GM21526 (cell line): ENCODE measurements at regions not wholly inside any gene's neighbourhood (a gene's known extent, or its start where the extent isn't known, plus 50 kb on each side); places are given as distances from the start of the nearest gene placed in this dataset.

Experiments used
- ATAC-seq: cut with Tn5 transposase; IDR thresholded peaks from one replicate; pipeline ENCODE4 v1.9.1; 2021; ENCODE audit warnings: moderate library complexity; ENCODE audit not compliant: unreplicated experiment, low FRiP score

DNA sequence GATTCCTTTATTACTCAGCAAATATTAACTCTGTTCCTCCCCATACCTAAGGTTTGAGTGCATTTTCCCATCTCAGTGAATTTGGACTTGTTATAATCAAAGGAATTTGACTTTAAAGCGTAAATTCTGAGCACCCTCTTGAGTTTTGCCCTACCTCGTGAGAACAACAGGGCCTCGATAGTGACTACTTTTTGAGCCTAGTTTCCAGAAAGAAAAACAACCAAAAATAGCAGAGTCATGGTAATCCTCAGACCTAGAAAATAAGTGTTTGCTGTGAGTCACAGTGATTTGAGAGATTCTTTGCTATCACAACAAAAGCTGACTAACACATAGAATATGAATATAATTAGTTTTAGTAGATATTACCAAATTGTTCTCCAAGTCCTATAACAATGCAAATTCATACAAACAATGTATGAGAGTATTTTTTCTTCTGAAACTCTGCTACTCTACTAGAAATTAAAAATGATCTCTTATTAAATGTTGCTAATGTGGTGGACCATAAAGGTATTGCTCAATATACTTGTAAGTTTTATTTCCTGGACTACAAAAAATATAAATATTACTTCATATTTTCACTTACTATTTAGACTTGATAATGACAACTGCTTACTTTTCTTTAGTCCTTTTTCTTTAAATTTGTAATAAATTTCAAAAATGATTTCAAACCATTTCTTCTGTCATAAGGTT is 759.7 kb downstream of the BRINP1 start:
- no peak for ATAC-seq

DNA sequence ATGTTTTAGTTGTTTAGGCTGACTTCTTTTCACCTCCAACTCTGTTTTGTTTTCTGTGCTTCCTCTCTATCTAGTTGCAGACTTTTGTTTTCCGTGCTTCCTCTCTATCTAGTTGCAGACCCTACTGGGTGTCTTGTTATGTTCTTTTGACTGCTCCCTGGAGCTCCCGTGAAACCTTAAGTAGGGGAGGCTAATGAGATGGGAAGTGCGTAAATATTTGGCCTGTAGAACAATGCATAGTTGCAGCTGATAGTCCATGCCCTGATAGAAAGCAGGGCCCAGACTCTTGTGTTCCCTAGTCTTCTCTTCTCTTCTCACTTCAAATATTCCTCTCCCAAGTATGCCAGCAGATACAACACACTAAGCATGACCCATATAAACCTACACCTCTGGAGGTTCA is 757.0 kb downstream of the BRINP1 start:
- no peak for ATAC-seq

DNA sequence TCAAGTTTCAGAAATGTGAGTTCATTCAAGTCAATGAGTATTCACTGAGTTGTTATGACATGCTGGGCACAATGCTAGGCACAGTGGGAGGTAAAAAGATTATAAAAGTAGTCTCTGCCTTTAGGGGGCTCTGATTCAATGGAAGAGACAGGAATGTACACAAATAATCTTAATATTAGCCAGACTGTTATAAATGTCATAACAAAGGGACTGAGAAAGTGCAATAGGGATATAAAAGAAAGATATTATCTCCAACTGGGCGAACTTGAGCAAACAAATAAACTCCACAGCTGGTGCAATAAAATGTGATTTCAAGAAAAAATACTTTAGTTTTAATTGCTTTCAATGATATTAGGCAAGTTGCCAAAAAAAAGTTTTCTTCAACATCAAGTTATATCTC is 755.2 kb downstream of the BRINP1 start:
- no peak for ATAC-seq

DNA sequence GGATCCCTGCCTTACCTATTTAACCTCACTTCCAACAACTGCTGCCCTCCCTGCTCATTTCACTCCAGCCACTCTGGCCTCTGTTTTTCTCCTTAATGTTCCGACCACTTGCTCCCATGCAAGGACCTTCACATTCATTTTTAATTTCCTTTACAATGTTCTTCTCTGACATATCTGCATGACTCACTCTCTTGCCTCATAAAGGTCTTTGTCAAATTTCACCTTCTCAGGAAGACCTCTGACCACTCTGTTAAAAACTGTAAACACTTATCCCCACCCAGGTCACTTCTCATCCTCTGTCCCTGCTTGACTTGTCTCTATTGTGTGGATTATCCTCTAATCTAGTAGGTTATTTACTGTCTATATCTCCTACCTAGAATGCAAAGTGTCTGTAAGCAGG is 751.2 kb downstream of the BRINP1 start:
- ATAC-seq: no peak

DNA sequence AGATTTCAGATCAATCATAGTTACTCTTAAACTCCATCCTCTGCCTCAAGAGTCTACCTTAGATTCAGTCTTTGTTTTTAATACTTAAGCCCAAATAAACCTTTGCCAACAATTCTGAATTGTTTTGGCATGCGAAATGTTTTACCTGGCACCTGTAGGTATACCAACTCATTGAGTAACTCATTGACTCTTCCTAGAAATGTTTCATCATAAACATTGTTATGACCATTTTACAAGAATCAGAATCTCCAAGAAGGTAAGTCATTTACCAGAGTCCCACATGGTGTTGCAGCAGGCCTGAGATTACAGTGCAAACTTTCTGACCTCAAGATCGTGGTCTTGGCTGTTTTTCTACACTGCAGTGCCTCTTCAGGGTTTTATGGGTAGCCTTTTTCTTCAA is 750.4 kb downstream of the BRINP1 start:
- no peak for ATAC-seq

DNA sequence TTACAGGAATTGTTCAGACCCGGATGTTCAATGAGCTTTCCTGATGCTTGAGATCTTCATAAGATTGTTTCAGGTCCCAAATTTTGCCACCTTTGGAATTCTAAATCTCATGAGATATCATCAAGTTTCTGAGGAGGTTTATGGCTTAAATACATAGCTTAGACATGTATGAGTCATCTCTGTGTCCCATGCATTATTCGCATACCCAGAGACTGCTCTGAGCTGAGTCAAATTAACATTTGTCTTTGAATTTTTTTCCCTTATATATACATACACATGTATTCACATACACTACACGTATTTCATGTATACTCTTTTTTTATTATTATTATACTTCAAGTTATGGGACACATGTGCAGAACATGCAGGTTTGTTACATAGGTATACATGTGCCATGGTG is 744.6 kb downstream of the BRINP1 start:
- no peak for ATAC-seq

DNA sequence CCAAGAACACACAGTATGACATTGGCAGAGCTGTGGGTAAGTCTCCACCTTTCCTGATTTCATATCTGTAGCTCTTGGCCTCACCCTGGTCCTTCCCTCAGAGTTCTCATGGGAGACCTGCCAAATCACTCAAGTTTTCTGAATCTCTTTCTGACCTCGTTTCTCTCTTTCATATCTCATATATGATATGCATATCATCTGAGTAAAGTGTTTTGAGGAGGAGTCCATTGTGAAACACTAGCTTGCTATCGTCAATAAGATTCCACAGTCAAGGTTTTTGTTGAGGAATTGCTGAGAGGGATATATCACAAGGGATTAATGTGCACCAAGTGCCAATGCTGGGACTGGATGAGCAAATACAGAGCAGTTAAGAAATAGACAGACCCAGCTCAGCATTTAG is 739.2 kb downstream of the BRINP1 start:
- no peak for ATAC-seq

DNA sequence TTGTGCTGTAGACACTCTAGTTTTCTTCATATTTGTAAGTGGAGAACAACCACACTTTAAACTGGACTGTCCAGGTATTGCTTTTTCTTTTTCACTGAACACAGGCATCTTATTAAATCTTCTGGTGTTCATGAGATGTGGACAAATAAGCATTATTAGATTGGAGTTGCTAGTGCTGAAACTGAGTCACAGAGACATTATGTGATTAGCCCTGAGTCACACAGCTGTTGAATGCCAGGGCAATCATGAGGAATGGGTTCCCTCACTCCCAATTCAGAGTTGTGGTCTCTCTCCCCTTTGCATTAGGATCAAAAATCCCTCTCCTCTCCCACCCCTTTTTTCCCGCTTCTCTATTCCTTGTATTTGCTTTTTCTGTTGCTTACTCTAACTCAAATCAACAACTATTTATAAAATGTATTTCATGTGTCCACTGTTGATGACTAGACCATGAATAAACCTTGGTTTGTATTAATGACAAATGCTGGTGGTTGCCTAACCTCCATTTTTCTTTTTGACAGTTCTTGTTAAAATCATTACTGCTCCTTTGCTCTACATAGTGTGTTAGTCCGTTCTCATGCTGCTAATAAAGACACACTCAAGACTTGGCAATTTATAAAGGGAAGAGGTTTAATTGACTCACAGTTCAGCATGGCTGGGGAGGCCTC is 738.2 kb downstream of the BRINP1 start:
- no peak for ATAC-seq

DNA sequence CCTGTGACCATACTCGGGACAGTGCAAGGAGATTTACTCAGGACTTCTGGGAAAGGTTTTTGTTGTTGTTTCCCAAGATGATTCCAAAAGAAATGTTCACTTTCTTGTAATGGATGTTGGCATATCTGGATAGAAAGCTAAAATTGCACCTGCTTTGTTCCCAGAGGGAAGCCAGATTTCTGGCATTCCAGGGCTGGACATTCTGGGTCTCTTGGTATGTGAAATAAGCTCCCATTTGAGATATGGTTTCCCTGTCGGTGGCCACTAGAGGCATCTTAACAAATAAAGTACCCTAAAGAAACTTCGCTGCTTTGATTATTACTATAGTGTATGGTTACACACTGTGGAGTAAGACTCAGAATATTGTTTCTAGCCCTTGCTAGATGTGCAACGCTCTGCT is 737.3 kb downstream of the BRINP1 start:
- no peak for ATAC-seq

DNA sequence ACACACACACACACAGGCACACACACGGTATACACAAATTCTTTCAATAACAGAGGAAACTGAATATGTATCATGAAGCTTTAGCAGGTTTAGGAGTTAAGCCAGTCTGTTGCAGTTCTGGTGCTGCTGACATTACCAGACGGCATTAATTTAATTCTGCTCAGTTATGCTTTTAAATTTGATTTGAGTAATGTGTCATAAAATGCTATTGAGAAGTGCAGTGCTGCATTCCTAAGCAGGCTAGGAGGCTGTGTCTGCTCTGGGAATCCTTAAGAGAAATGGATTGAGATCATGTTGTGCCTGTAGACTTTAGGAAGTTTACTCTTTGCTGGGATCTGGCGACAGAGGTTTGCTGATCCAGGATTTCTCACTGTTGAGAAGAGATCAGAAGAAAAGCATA is 733.8 kb downstream of the BRINP1 start:
- no peak for ATAC-seq

DNA sequence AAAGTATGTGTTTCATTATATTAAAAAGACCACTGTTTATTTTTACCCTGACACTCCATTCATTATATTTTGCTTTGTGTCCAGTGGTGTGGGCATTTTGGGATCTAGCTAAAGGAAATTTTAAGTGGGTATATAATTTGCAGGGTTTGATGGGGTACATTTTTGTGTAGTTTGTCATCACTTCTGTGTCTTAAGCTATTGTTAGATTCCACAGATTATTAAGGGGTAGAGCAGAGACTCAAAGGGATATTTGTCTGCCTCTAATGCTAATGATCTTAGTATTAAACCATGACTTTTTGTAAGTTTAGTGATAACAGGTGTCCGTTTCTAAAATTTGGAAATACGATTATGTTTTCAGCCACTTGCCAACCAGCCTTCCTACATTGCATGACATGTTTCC is 731.6 kb downstream of the BRINP1 start:
- no peak for ATAC-seq

DNA sequence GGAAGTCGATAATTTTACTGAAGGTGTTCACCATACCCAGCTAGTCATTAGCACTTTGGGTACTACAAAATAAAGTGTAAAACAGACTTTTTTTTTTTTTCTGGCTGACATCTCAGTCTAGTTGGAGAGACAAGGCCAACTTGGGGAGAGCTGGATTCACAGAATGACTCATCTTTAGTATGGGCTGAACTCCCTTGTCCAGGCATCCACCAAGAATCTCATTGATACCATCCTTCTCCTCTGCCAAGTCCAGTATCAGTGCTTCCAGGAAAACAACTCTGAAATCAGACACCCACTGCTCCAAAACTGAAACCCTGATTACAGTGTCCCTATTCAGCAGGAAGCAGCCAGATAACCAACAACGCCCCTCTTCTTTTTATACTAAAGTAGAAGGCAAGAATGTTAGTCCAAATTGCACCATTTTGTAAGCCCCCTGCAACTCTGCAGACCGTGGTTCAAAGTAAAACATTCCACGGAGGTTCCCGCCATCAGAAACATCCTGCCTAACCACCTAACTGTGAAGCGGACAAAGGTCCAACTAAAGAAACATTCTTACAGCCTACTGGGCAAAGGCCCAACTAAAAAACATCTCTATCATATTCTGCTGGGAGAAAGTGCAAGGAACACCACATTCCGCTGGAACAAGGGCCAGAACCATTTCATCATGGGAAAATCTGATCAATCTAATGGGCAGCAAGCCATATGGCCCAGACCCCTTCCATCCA is 728.2 kb downstream of the BRINP1 start:
- ATAC-seq: no peak

DNA sequence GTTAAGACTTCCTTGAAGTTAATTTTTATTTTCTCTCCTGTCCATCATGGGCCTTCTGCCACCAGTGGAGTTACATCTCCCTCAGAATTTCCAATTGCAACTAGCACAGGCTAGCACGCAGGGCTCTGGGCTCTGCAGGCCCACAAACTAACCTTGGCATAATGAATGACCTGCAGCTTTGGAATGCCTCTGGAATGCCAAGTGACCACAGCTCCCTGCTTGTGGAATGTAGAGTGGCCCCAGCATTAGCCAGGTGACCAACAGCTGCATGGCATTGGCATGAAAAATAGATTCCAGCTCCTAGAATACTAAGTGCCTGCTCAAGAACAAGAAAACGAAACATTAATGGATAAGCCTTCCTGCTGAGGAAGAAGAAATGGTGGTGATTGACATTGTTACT is 726.1 kb downstream of the BRINP1 start:
- ATAC-seq: no peak

DNA sequence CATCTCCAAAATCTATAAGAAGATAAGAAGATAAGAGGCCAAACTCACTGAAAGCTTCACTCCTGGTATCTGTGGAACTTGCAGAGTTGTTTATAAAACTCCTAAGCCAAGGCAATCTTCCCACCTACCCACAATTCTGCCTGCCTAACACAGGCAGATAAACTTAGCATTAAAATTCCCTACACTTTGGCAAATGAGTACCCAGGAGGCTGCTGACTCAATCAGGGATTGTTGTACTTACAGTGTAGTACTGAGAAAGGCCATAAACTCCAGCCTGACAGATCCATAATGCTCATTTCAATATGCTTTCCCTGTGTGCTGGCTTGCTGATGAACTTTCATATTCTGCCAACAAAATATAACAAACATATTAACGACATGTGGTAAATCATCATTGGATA is 725.2 kb downstream of the BRINP1 start:
- ATAC-seq: no peak

DNA sequence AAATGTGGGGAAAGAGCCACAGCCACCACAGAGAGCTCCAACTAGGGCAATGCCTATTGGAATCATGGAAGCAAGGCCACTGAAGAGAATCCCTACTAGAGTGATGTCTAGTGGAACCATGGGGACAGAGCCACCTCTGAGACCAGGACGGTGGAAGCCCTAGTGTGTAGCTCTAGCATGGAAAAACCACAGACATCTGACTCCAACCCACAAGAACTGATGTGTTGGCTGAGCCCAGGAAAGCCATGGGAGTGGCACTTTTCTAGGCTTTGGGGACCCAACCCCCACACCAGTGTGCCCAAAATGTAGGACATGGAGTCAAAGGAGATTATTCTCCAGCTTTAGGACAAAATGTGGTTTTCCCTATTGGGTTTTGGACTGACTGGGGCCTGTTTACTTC is 721.9 kb downstream of the BRINP1 start:
- ATAC-seq: no peak

DNA sequence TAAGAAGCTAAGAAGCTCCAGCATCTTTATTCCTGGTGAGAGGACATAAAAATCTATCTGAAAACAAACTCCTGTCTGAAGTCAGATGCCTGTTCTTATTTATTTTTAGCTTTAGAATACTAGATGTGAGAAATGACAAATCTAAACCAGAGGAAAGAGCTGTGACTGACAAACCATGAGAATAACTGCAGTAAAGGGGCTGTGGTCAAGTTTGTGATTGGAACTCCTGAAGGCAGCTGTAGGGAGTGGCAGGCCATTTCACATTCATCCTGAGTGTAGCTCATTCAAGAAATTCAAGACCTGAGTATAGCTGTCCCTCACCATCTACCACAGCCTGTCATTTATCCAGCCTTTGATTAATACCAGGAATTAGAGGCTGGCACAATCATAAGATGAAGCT is 718.8 kb downstream of the BRINP1 start:
- no peak for ATAC-seq

DNA sequence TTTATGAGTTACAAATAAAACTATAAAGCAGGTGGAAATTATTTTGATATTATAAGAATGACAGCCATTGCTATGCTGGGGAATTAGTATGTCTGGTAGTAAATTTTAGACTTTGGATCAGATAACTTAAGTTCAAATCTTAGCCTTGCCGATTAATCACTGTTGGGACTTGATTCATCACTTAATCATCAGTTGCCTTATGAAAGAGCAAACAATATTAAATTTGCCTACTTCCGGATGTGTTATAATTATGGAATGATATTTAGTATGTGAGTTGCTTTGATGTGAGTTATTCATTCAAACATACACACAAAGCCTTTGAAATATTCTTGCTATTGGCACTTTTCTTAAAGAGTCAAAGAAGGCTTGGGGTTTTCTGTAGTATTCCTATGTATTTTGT is 717.7 kb downstream of the BRINP1 start:
- ATAC-seq: no peak

DNA sequence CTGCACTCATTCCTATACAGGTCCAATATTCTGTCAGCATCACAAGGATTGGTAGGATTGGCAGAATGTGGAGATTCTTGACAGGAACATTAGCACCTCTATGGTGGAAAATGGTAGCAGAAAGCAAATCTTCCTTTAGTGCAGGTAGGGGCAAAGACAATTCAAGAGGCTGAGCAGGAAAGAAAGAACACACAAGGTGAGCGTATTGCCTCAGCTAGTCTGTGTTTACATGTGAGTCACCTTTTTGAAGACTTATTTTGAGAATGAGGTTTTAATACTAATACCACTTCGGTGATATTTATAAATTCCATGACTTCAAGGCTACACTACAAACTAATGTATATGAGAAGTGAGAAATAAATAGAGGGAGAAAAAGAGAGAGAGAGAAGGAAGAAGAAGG is 717.0 kb downstream of the BRINP1 start:
- ATAC-seq: no peak

DNA sequence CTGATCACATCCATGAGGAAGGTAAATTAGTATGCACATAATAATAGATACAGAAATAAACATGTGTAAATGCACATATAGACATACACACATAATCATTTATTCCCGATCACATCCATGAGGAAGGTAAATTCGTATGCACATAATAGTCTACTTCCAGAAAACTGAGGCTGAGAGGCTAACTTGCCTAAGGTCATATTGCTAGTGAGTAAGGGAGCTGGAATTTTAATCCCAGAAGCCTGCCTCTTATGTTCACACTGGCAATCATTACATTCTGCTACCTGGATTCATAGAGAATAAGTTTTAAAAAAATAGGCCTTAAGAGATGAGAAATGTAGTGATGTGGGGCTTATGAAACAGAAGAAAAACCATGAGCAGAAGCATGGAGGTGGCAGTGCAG is 716.3 kb downstream of the BRINP1 start:
- no peak for ATAC-seq

DNA sequence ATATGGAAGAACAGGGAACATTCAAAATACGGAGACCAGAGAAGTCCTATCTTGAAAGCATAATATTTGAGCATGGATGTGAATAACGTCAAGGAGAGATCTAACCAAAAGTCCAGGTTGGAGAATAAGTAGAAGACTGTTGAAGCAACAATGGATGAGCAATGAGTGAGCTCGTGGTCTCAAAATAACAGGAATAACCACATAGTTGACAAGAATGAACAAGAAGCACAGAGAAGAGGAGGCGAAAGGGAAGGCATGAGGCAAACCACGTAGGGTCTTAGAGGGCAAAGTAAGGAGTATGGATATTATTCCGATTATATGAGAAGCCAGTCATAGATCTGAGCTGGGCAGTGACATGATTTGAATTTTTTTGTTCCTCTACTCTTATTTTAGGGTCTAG is 710.2 kb downstream of the BRINP1 start:
- ATAC-seq: no peak

DNA sequence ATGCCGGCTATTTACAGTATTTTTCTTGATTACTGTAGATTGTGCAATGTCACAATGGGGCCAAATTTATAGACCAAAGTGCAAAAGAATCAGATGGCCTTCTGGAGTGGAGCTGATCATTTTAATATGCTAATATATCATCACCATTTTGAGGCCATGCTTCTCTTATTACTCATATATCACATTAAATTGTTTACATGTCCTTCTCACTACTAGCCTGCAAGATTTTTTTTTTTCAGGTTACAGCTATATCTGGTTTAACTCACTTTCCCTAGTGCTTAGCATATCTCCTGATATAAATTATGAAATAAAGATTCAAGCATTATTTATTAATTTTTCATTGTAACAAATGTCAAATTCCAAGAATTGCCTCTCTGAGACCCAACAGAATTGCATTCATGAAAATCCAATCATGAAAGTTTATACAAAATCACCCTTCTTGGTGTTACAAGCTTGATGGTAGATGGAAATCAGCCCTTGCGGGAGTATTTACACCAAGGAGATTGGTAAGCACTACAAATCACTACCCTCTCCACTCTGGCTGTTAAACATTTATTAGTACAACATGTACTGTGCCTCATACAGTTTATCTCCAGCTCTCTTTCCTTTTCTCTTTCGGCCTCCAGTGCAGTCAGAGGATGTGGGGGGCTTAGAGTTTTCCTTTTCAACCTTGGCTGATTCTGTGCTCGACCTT is 703.9 kb downstream of the BRINP1 start:
- no peak for ATAC-seq
